Endodermal cell (in vitro differentiated cells): ENCODE measurements at regions not wholly inside any gene's neighbourhood (a gene's known extent, or its start where the extent isn't known, plus 50 kb on each side); places are given as distances from the start of the nearest gene placed in this dataset.

Experiments
- DNase-seq: peaks from one replicate; pipeline ENCODE4 v3.0.0-alpha.2; 2017
- H3K27ac ChIP-seq: 2 replicates; pipeline ENCODE4 v1.5.1; 2013; ENCODE audit warnings: mild to moderate bottlenecking, low read depth, low read length, moderate library complexity
- H3K27me3 ChIP-seq: 2 replicates; pipeline ENCODE4 v1.6.1; 2013; ENCODE audit warnings: mild to moderate bottlenecking, low read length, moderate library complexity; ENCODE audit not compliant: insufficient read depth, control insufficient read depth, poor library complexity, severe bottlenecking
- H3K36me3 ChIP-seq: 2 replicates; pipeline ENCODE4 v1.7.0; 2013; ENCODE audit warnings: mild to moderate bottlenecking, low read length, moderate library complexity; ENCODE audit not compliant: control insufficient read depth, insufficient read depth
- H3K4me1 ChIP-seq: one replicate; pipeline ENCODE4 v1.7.0; 2013; ENCODE audit warnings: low read length; ENCODE audit not compliant: control insufficient read depth, insufficient read depth
- H3K4me3 ChIP-seq: 2 replicates; pipeline ENCODE4 v1.5.1; 2013; ENCODE audit warnings: mild to moderate bottlenecking, low read length, moderate library complexity
- H3K9ac ChIP-seq: 2 replicates; pipeline ENCODE4 v1.6.1; 2013; ENCODE audit warnings: mild to moderate bottlenecking, low read length, moderate library complexity; ENCODE audit not compliant: poor library complexity, severe bottlenecking; ENCODE audit errors: extremely low read depth
- H3K9me3 ChIP-seq: 2 replicates; pipeline ENCODE4 v1.6.1; 2013; ENCODE audit warnings: mild to moderate bottlenecking, low read length, moderate library complexity; ENCODE audit not compliant: control insufficient read depth
- H3K27ac Mint-ChIP-seq: 2 replicates; pipeline ENCODE4 v1.8.0; 2020; ENCODE audit warnings: mixed read lengths
- H3K27me3 Mint-ChIP-seq: 2 replicates; pipeline ENCODE4 v1.8.0; 2021; ENCODE audit warnings: mild to moderate bottlenecking, mixed read lengths; ENCODE audit not compliant: insufficient read depth
- H3K36me3 Mint-ChIP-seq: 2 replicates; pipeline ENCODE4 v1.8.0; 2020; ENCODE audit warnings: low read depth, mixed read lengths
- H3K4me1 Mint-ChIP-seq: 2 replicates; pipeline ENCODE4 v1.8.0; 2020; ENCODE audit warnings: mixed read lengths
- H3K4me3 Mint-ChIP-seq: 2 replicates; pipeline ENCODE4 v1.8.0; 2020; ENCODE audit warnings: mild to moderate bottlenecking, moderate library complexity, mixed read lengths
- H3K9me3 Mint-ChIP-seq: 2 replicates; pipeline ENCODE4 v1.8.0; 2020; ENCODE audit warnings: mild to moderate bottlenecking, mixed read lengths
- CTCF ChIP-seq: fragments of 200-600 bp; sonication (generic); conservative IDR thresholded peaks from 2 replicates; pipeline ENCODE4 v1.5.0; 2021; ENCODE audit warnings: antibody characterized with exemption, mild to moderate bottlenecking
- WGBS, 2 experiments: methylation state at CpG; one replicate each; pipeline versions ENCODE4 v1.1.5 to v1.1.7; 2013; ENCODE audit warnings: missing lambda C conversion rate in 2 of 2, mixed read lengths in 1 of 2; ENCODE audit not compliant: insufficient coverage in 1 of 2, insufficient read length in 1 of 2; 5-methylcytosine and 5-hydroxymethylcytosine counted together

DNA sequence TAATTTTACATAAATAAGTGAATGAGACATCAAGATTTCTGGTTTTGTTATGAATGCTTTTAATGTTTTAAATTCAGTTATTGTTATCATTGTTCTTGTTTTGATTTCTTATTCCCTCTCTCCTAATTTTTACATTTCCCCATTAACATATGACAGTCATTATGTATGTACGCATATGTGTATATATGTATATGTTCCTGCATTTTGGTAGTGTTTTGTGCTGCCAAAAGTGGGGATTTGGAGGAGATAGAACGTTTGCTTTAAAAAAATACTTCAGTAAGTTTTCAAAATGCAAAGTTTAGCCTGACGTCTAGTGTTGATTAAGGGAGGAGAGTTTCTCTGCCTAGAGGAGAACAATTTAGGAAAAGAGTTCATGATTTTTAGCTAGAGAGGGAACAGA is 385.2 kb downstream of the EPHA4 start:
- H3K4me3 Mint-ChIP-seq: no peak overlapping the region
- H3K36me3 Mint-ChIP-seq: no peaks in the 10 kb centered on the region
- no peaks in the 10 kb centered on the region for H3K9me3 ChIP-seq
- no peaks in the 10 kb centered on the region for H3K27me3 ChIP-seq
- peaks cover 21% of the 10 kb centered on the region for H3K4me1 Mint-ChIP-seq
- no peak for TF ChIP-seq CTCF
- H3K4me1 ChIP-seq: peaks cover 7% of the 10 kb centered on the region
- H3K27me3 Mint-ChIP-seq: peaks cover 3% of the 10 kb centered on the region
- H3K9ac ChIP-seq: no peak overlapping the region
- no peak for DNase-seq
- WGBS, 2 experiments: 76 to 93% methylated on average over 2 to 3 of the region's 3 CpGs
- H3K27ac Mint-ChIP-seq: no peak overlapping the region
- H3K4me3 ChIP-seq: no peak overlapping the region
- no peaks in the 10 kb centered on the region for H3K36me3 ChIP-seq
- H3K27ac ChIP-seq: no peak overlapping the region
- H3K9me3 Mint-ChIP-seq: peaks cover 2% of the 10 kb centered on the region

DNA sequence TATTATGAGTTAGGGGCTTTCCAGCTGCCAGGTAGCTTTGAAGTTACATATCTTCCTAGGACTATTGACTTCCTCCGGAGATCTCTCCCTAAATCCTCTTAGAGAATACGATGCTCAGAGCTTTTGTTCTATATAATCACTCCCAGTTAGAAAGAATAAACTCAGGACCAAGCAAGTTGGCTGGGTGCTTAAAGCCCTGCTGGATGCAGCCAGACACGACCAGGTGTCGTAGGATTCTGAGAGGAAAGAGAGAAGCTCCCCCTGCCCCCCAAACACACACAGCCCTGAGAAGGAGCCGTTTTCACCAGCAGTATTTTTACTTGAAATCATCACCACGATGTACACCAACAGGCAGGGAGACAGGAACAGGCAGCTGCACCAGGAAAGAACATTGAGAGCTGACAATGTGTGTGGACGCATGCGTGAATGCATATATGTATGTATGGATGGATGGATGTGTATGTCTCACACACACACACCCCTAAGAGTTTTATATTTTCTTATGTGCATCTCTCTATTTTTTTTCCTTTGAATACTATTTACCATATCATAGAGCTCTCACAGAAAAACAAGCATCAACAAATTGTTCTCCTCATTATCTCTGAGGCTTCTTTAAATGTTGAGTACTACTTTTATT is 382.6 kb downstream of the EPHA4 start:
- Histone ChIP-seq H3K36me3 (no peaks in the 10 kb centered on the region), H3K27me3 (no peaks in the 10 kb centered on the region), H3K4me1 (peaks cover 7% of the 10 kb centered on the region), H3K4me3 (peak overlapping the region; percentile 48), H3K27ac (no peak overlapping the region), H3K9ac (no peak overlapping the region), H3K9me3 (no peaks in the 10 kb centered on the region)
- Mint-ChIP-seq H3K4me1 (peaks cover 21% of the 10 kb centered on the region), H3K36me3 (no peaks in the 10 kb centered on the region), H3K27me3 (peaks cover 3% of the 10 kb centered on the region), H3K27ac (no peak overlapping the region), H3K4me3 (peak overlapping the region; percentile 9), H3K9me3 (peaks cover 6% of the 10 kb centered on the region)
- WGBS, 2 experiments: 16 to 25% methylated on average over 4 to 6 of the region's 8 CpGs
- TF ChIP-seq CTCF: no peak
- DNase-seq: peak; percentile 73

GRCh38 chr2:221195829-221196228 is 376.3 kb downstream of the EPHA4 start:
- WGBS, 2 experiments: 92 to 100% methylated on average over 1 of the region's 1 CpG
- no peak overlapping the region for H3K4me3 ChIP-seq

More at GRCh38 chr2:221195829-221196228, 376.3 kb downstream of the EPHA4 start:
- no peak overlapping the region for H3K27ac Mint-ChIP-seq
- Histone ChIP-seq H3K9ac (no peak overlapping the region), H3K9me3 (no peaks in the 10 kb centered on the region), H3K27ac (no peak overlapping the region), H3K4me1 (no peaks in the 10 kb centered on the region), H3K27me3 (no peaks in the 10 kb centered on the region), H3K36me3 (no peaks in the 10 kb centered on the region)
- no peaks in the 10 kb centered on the region for H3K27me3 Mint-ChIP-seq
- TF ChIP-seq CTCF: no peak
- DNase-seq: no peak
- H3K9me3 Mint-ChIP-seq: peaks cover 4% of the 10 kb centered on the region
- H3K4me3 Mint-ChIP-seq: no peak overlapping the region
- no peaks in the 10 kb centered on the region for H3K36me3 Mint-ChIP-seq
- peaks cover 5% of the 10 kb centered on the region for H3K4me1 Mint-ChIP-seq
